ENCODE measurements at regions not wholly inside any gene's neighbourhood (a gene's known extent, or its start where the extent isn't known, plus 50 kb on each side); places are given as distances from the start of the nearest gene placed in this dataset.

- no peak for DNase-seq
Observed at GRCh38 chr1:60987904-60988303, 94.5 kb upstream of the NFIA start.

- no peak for DNase-seq
Observed at GRCh38 chr1:60984062-60984799, 98.1 kb upstream of the NFIA start.

- no peak for DNase-seq
Observed at GRCh38 chr1:60983701-60984061, 98.7 kb upstream of the NFIA start.

- DNase-seq: no peak
Observed at GRCh38 chr1:60982539-60982938, 99.8 kb upstream of the NFIA start.

GRCh38 chr1:60981357-60981756, 101.0 kb upstream of the NFIA start:
- no peak for DNase-seq

- no peak for DNase-seq
Observed at GRCh38 chr1:60978421-60979357, 103.7 kb upstream of the NFIA start.

GRCh38 chr1:60977661-60978060, 104.7 kb upstream of the NFIA start:
- no peak for DNase-seq

- DNase-seq: no peak
Observed at GRCh38 chr1:60974524-60975372, 107.6 kb upstream of the NFIA start.

GRCh38 chr1:60973668-60974067, 108.7 kb upstream of the NFIA start:
- no peak for DNase-seq

GRCh38 chr1:60972841-60973364, 109.5 kb upstream of the NFIA start:
- DNase-seq: no peak

GRCh38 chr1:60971330-60971729, 111.0 kb upstream of the NFIA start:
- DNase-seq: no peak

- DNase-seq: peak in 2 of 51 donors; percentile 35 to 74
Observed at GRCh38 chr1:60969971-60970509, 112.3 kb upstream of the NFIA start.

GRCh38 chr1:60965280-60965854, 117.0 kb upstream of the NFIA start:
- no peak for DNase-seq

- DNase-seq: no peak
Observed at GRCh38 chr1:60963167-60963940, 119.0 kb upstream of the NFIA start.

GRCh38 chr1:60960891-60961461, 121.4 kb upstream of the NFIA start:
- no peak for DNase-seq

- DNase-seq: no peak
Observed at GRCh38 chr1:60959701-60960100, 122.7 kb upstream of the NFIA start.

- DNase-seq: no peak
Observed at GRCh38 chr1:60958001-60958400, 124.4 kb upstream of the NFIA start.

GRCh38 chr1:60956520-60956919, 125.8 kb upstream of the NFIA start:
- no peak for DNase-seq

GRCh38 chr1:60952612-60953111, 129.7 kb upstream of the NFIA start:
- DNase-seq: no peak
